HCT116 (cell line): ENCODE measurements at regions not wholly inside any gene's neighbourhood (a gene's known extent, or its start where the extent isn't known, plus 50 kb on each side); places are given as distances from the start of the nearest gene placed in this dataset.

Source experiments
- CTCF ChIP-seq, 3 experiments: fragments of 200-600 bp in 1 of 3; sonication (generic) in 1 of 3; IDR thresholded peaks in 2 of 3; conservative IDR thresholded peaks in 1 of 3; 2 replicates each; pipeline ENCODE4 v1.5.1; 2012 to 2017; ENCODE audit warnings: low read depth in 2 of 3, low read length in 2 of 3, antibody characterized with exemption in 1 of 3, borderline replicate concordance in 1 of 3, control low read depth in 1 of 3, mild to moderate bottlenecking in 1 of 3, mixed read lengths in 1 of 3, mixed run types in 1 of 3, moderate library complexity in 1 of 3; ENCODE audit not compliant: insufficient read depth in 1 of 3
- MAX ChIP-seq: IDR thresholded peaks from 2 replicates; pipeline ENCODE4 v1.6.1; 2012
- POLR2A ChIP-seq: IDR thresholded peaks from 2 replicates; pipeline ENCODE4 v1.7.0; 2011; ENCODE audit warnings: borderline replicate concordance; ENCODE audit not compliant: insufficient read depth, insufficient read length; ENCODE audit errors: extremely low read depth
- POLR2AphosphoS5 ChIP-seq: IDR thresholded peaks from 2 replicates; pipeline ENCODE4 v1.6.1; 2011; ENCODE audit warnings: mild to moderate bottlenecking, low read depth, low read length, moderate library complexity
- RAD21 ChIP-seq: IDR thresholded peaks from 2 replicates; pipeline ENCODE4 v1.6.1; 2012; ENCODE audit warnings: low read depth, mild to moderate bottlenecking
- TCF7L2 ChIP-seq: IDR thresholded peaks from 2 replicates; pipeline ENCODE4 v1.7.0; 2011; ENCODE audit warnings: borderline replicate concordance, inconsistent platforms; ENCODE audit not compliant: insufficient read depth, insufficient read length; ENCODE audit errors: extremely low read depth
- YY1 ChIP-seq: IDR thresholded peaks from 2 replicates; pipeline ENCODE4 v1.6.1; 2011; ENCODE audit warnings: low read length, low read depth, moderate library complexity, mild to moderate bottlenecking; ENCODE audit not compliant: insufficient replicate concordance; ENCODE audit errors: extremely low read depth
- ZFX ChIP-seq: fragments of 450-650 bp; IDR thresholded peaks from 2 replicates; pipeline ENCODE4 v1.6.1; 2017

GRCh38 chr12:56838621-56839488, 75.7 kb downstream of the HSD17B6 start:
- TF ChIP-seq POLR2AphosphoS5, result no peak
- TF ChIP-seq YY1, result no peak
- no peak for TF ChIP-seq CTCF (IDR thresholded peaks at IDR 0.05 in 2 of 3, conservative IDR thresholded peaks at IDR 0.05 in 1 of 3; ENCODE audit: borderline replicate concordance in 1 of 3, insufficient read depth in 1 of 3, low read depth in 2 of 3, low read length in 2 of 3)
- TF ChIP-seq MAX, result no peak
- no peak for TF ChIP-seq RAD21
- TF ChIP-seq POLR2A, result no peak
- no peak for TF ChIP-seq ZFX
- TF ChIP-seq TCF7L2, result no peak
